HG02870 (cell line): ENCODE measurements at regions not wholly inside any gene's neighbourhood (a gene's known extent, or its start where the extent isn't known, plus 50 kb on each side); places are given as distances from the start of the nearest gene placed in this dataset.
A peak's percentile ranks its signal among the peaks of the same experiment; 100 is the strongest.

Source experiments
- ATAC-seq: cut with Tn5 transposase; IDR thresholded peaks from one replicate; pipeline ENCODE4 v1.9.1; 2021; ENCODE audit warnings: mild to moderate bottlenecking, moderate library complexity; ENCODE audit not compliant: unreplicated experiment

- no peak for ATAC-seq
These were observed 135.5 kb upstream of the TNFAIP3 start for GRCh38 chr6:137731600-137731959.

- ATAC-seq, result no peak
These were observed 135.0 kb upstream of the TNFAIP3 start for GRCh38 chr6:137731960-137732616.

GRCh38 chr6:137733372-137733771, 133.7 kb upstream of the TNFAIP3 start:
- no peak for ATAC-seq

DNA sequence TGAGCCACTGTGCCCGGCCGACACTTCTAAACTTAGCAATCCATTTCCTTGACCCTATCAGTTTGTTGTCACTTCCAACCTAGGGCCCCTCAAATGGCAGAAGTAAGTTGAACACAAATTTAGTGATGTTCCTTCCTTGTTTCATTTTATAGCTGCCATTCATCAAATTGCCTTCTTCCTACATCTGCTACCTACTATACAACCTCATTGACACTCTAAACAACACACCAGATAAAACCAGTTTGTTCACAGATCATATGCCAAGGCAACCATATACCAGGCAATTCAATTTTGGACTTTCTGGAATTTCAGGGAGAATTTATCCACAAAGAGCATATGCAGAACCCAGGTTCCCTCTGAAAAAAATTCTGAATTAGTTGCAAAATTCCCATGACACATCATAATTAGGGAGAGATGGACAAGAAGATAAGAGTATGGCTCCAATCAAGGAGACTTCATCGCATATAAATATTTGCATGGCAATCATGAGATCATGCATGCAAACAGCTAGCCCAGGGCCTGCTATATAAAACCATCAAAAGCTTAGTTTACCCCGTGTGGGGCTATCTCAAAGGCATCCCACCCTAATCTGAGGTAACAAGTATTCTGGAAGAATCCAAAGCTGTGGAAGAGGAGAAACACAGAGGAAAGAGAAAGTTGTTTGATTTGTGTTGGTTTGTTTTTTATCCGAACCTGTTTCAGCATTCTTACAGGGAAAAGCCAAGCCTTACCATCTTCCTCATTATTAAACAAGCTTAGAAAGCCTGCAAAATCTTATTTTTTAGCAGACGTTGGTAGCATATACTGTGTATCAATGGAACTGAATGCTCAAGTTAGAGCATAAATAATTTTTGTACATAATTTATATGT, 132.8 kb upstream of the TNFAIP3 start:
- ATAC-seq, result no peak

DNA sequence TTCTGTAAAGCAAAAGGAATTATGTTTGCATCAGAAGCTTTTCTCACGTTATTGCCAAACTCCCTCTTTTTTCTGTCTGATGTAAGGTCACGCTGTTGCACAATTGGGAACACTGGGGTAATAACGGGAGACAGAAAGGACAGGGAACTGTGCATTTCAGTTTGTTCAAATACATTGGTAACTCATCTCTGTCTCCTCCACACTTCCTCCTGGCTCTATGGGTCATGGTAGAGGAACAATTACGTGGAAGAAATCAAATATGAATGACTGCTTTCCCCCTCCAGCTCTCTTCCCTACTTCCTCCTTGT, 132.2 kb upstream of the TNFAIP3 start:
- no peak for ATAC-seq

GRCh38 chr6:137736048-137736818, 130.8 kb upstream of the TNFAIP3 start:
- peak; percentile 96 for ATAC-seq

DNA sequence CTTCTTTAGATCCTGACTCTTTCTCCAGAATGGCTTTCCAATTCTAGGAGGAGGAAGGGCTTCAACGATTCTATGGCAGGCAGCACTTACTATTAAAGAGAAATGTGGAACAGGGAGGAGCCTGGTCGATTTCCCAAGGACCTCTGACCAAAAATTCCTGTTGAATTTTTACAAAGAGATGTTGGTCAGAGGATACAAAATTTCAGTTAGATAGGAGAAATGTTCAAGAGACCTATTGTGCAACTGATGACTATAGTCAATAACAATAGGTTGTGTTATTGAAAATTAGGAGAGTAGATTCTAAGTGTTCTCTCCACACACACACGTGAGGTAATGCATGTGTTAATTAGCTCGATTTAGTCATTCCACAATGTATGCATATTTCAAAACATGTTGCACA, 130.1 kb upstream of the TNFAIP3 start:
- no peak for ATAC-seq

GRCh38 chr6:137737836-137738596, 129.0 kb upstream of the TNFAIP3 start:
- no peak for ATAC-seq

DNA sequence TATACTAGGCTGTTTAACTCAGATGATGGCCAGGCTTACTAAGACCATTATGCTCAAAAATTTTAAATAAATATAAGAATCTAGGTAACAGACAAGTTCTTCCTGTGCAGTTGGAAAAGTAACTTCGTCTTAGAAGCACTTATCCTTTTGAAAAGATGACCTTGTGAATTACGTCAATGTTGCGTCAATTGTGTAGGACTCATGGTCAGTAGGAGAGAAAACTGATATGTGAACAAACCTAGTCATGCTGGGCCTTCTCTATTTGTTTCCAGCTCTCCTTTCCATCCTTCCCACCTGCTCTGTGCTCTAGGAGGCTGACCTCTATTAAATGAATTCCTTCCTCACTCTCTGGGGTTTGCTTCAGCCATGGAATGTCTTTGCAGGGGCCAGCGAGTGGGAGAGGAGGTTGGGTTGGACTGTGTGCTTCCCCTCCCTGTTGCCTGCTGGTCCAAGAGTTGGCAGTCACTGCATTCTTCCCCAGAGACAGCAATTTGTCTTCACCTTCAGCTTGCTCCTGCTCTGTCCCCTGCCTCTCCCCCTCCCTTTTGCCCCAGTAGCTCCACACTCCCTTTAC, 128.0 kb upstream of the TNFAIP3 start:
- ATAC-seq, result no peak

GRCh38 chr6:137739544-137739943, 127.5 kb upstream of the TNFAIP3 start:
- no peak for ATAC-seq

- no peak for ATAC-seq
These were observed 126.8 kb upstream of the TNFAIP3 start for GRCh38 chr6:137740091-137740755.

- no peak for ATAC-seq
These were observed 125.9 kb upstream of the TNFAIP3 start for GRCh38 chr6:137740967-137741761.

GRCh38 chr6:137743493-137743892, 123.6 kb upstream of the TNFAIP3 start:
- no peak for ATAC-seq

DNA sequence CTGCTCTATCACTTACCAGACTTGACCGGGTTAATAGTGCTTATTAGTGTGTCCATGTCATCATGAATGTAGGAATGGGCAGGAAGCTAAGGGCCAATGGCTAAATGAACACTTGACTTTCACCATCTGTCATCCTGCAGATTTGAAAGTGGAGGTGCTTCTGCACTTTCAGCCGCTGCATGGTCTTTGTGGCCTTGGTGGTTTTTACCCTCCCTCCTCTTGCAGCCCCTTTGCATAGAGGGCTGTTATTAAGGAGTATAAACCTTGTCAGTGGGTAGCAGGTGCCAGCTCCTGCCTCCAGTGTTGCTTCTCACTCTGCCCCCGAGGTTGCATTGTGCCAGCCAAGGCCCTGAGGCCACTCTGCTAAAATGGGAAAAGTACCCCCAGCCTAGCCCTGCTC, 122.2 kb upstream of the TNFAIP3 start:
- ATAC-seq, result peak; percentile 65

DNA sequence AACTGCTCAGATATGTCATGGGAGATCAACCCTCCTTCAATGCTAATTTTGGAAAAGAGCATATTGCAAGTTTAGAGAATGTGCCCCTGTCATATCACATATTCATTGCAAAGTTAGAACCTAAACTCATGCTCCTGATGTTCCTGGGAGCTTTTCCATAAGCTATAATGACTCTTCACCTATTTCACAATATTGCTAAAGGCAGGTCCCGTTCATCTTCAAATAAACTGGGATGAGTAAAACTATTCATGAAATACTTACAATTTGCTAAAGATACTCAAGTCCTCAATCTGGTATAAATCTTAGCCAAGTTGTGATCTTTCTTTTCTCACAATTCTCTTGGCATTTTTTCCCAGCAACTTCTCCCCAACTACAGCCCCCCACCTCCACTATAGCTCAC, 121.7 kb upstream of the TNFAIP3 start:
- no peak for ATAC-seq

GRCh38 chr6:137746264-137746663, 120.8 kb upstream of the TNFAIP3 start:
- ATAC-seq, result no peak

- ATAC-seq, result no peak
These were observed 117.3 kb upstream of the TNFAIP3 start for GRCh38 chr6:137749696-137750211.

GRCh38 chr6:137750297-137750696, 116.8 kb upstream of the TNFAIP3 start:
- ATAC-seq, result no peak
